ENCODE measurements at regions not wholly inside any gene's neighbourhood (a gene's known extent, or its start where the extent isn't known, plus 50 kb on each side); places are given as distances from the start of the nearest gene placed in this dataset.

DNA sequence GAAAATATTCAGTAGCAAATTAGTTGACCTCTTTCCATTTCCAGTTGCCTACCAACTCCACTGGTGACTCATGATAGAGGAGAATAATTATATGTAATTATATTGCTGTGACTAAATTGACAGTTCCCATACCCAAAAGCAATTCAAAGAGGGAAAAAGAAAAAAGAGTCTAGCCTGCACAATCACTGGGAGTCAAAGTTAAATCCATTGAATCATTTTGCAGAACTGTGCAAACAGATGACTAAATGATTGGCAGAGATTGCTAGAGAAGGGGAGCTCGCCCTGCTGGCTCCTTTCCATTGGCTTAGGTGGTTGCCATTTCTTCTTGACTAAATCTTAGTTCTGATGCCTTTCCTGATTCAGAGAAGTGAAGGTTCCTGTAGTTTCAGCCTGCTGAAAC is 1228.6 kb upstream of the SORCS1 start:
- Histone ChIP-seq H3K36me3 (ENCODE audit: control insufficient read depth, insufficient read depth, low read length) (no peaks in the 10 kb centered on the region), H3K4me3 (ENCODE audit: low read depth, low read length) (no peak overlapping the region), H3K27me3 (ENCODE audit: control insufficient read depth, insufficient read depth, low read length) (no peaks in the 10 kb centered on the region)
- TF ChIP-seq CTCF (IDR thresholded peaks at IDR 0.05; ENCODE audit: insufficient read depth, low read length, poor library complexity, severe bottlenecking), result no peak
- no peak for DNase-seq (ENCODE audit: low read depth)

DNA sequence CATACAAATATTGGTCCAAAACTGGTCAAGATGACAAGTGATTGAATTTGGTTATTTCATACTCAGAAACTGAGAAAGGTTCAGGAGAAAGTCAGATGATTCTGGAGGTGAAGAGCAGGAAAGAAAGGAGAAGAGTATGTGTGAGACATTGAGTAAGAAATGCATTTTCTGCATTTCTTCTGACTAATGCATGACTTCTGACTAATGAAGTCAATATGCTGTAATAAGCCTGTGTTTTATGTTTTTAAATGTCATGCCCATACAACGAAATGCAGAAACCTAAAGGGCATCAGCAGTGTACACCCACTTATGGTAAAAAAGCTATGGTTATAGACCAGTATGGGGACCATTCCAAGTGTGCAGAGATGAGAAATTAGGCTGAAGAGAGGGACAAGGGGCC is 1227.8 kb upstream of the SORCS1 start:
- DNase-seq (ENCODE audit: low read depth), result no peak
- no peak for TF ChIP-seq CTCF (IDR thresholded peaks at IDR 0.05; ENCODE audit: insufficient read depth, low read length, poor library complexity, severe bottlenecking)
- no peaks in the 10 kb centered on the region for H3K36me3 ChIP-seq (ENCODE audit: control insufficient read depth, insufficient read depth, low read length)
- H3K4me3 ChIP-seq (ENCODE audit: low read depth, low read length), result no peak overlapping the region
- H3K27me3 ChIP-seq (ENCODE audit: control insufficient read depth, insufficient read depth, low read length), result no peaks in the 10 kb centered on the region

DNA sequence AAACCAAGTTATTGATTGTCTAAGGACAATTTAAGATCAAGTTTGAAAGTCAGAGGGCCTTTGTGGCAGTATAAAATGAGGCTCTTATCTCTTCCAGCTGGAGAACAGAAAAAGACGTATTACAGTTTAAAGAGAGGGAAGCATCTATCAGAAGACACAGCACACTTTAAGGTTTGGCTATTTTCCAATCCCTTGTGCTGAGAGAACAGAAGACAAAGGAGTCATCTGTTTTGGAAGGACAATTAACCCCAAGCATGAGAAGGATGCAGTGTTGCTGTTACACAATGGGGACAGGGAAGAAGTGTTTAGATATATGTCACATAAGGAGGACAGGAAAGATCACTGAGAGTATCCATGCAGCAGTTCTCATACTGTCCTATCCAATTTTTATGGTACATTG is 1224.2 kb upstream of the SORCS1 start:
- no peak overlapping the region for H3K4me3 ChIP-seq (ENCODE audit: low read depth, low read length)
- no peak for TF ChIP-seq CTCF (IDR thresholded peaks at IDR 0.05; ENCODE audit: insufficient read depth, low read length, poor library complexity, severe bottlenecking)
- DNase-seq (ENCODE audit: low read depth), result no peak
- H3K36me3 ChIP-seq (ENCODE audit: control insufficient read depth, insufficient read depth, low read length), result no peaks in the 10 kb centered on the region
- no peaks in the 10 kb centered on the region for H3K27me3 ChIP-seq (ENCODE audit: control insufficient read depth, insufficient read depth, low read length)

- no peak for DNase-seq (ENCODE audit: low read depth)
- H3K36me3 ChIP-seq (ENCODE audit: control insufficient read depth, insufficient read depth, low read length), result no peaks in the 10 kb centered on the region
- H3K27me3 ChIP-seq (ENCODE audit: control insufficient read depth, insufficient read depth, low read length), result no peaks in the 10 kb centered on the region
- no peak overlapping the region for H3K4me3 ChIP-seq (ENCODE audit: low read depth, low read length)
- TF ChIP-seq CTCF (IDR thresholded peaks at IDR 0.05; ENCODE audit: insufficient read depth, low read length, poor library complexity, severe bottlenecking), result no peak
Observed at GRCh38 chr10:108385963-108386362, 1221.5 kb upstream of the SORCS1 start.

DNA sequence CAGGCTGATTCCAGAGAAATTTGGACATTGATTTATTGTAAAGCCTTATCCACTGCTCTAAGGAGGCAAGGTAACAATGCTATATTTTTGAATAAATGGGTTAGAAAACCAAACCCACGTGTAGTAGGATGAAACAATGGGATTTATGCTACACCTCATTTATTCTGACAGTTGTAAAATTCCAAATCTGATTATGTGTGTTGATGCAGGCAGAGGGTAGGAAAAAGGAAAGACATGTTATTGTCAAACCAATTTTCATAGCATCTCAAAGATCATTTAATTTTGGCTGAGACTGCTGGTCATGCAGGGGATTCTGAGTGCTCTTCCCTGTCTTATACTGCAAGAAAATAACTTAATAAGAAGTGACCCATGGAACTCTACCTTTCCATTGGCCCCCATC is 1219.9 kb upstream of the SORCS1 start:
- DNase-seq (ENCODE audit: low read depth), result no peak
- no peaks in the 10 kb centered on the region for H3K36me3 ChIP-seq (ENCODE audit: control insufficient read depth, insufficient read depth, low read length)
- H3K27me3 ChIP-seq (ENCODE audit: control insufficient read depth, insufficient read depth, low read length), result no peaks in the 10 kb centered on the region
- no peak overlapping the region for H3K4me3 ChIP-seq (ENCODE audit: low read depth, low read length)
- no peak for TF ChIP-seq CTCF (IDR thresholded peaks at IDR 0.05; ENCODE audit: insufficient read depth, low read length, poor library complexity, severe bottlenecking)

GRCh38 chr10:108378779-108379178 is 1214.3 kb upstream of the SORCS1 start:
- Histone ChIP-seq H3K4me3 (ENCODE audit: low read depth, low read length) (no peak overlapping the region), H3K27me3 (ENCODE audit: control insufficient read depth, insufficient read depth, low read length) (no peaks in the 10 kb centered on the region), H3K36me3 (ENCODE audit: control insufficient read depth, insufficient read depth, low read length) (no peaks in the 10 kb centered on the region)
- DNase-seq (ENCODE audit: low read depth), result no peak
- TF ChIP-seq CTCF (IDR thresholded peaks at IDR 0.05; ENCODE audit: insufficient read depth, low read length, poor library complexity, severe bottlenecking), result no peak
